H1 (cell line): ENCODE measurements at regions not wholly inside any gene's neighbourhood (a gene's known extent, or its start where the extent isn't known, plus 50 kb on each side); places are given as distances from the start of the nearest gene placed in this dataset.

Experiments used
- ASH2L ChIP-seq: fragments of 200-600, 300-600 bp; sonication (generic); IDR thresholded peaks from one replicate; pipeline ENCODE4 v1.7.1; 2017; ENCODE audit warnings: low read length
- KDM1A ChIP-seq: fragments of 200-600, 300-600 bp; sonication (generic); IDR thresholded peaks from 2 replicates; pipeline ENCODE4 v1.7.1; 2016; ENCODE audit warnings: mild to moderate bottlenecking, low read length, borderline replicate concordance
- POLR2A ChIP-seq, 2 experiments: IDR thresholded peaks; 1 replicate in 1 of 2; 2 replicates in 1 of 2; pipeline ENCODE4 v1.6.1; 2011; ENCODE audit warnings: low read depth in 2 of 2, low read length in 2 of 2, mild to moderate bottlenecking in 2 of 2; ENCODE audit errors: control extremely low read depth in 1 of 2
- POU5F1 ChIP-seq: IDR thresholded peaks from 2 replicates; pipeline ENCODE4 v1.6.1; 2011; ENCODE audit warnings: low read depth, mild to moderate bottlenecking, low read length, moderate library complexity
- RFX5 ChIP-seq: IDR thresholded peaks from 2 replicates; pipeline ENCODE4 v1.6.1; 2011; ENCODE audit warnings: low read depth, low read length, improper control_type of control experiment, borderline replicate concordance
- SP4 ChIP-seq: IDR thresholded peaks from 2 replicates; pipeline ENCODE4 v1.6.1; 2012; ENCODE audit warnings: low read length, inconsistent platforms
- TF ChIP-seq, protein P1 (sequence below): IDR thresholded peaks from 2 replicates; pipeline ENCODE4 v1.6.1; 2011; ENCODE audit warnings: low read depth, mild to moderate bottlenecking, low read length; ENCODE audit not compliant: insufficient read depth

- TF ChIP-seq, protein P1, sequence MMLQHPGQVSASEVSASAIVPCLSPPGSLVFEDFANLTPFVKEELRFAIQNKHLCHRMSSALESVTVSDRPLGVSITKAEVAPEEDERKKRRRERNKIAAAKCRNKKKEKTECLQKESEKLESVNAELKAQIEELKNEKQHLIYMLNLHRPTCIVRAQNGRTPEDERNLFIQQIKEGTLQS: no peak
- TF ChIP-seq SP4 (no peak), RFX5 (no peak), POLR2A (IDR thresholded peaks at IDR 0.05; ENCODE audit: control extremely low read depth in 1 of 2, low read depth in 2 of 2, low read length in 2 of 2) (no peak), POU5F1 (no peak), KDM1A (no peak), ASH2L (no peak)
These were observed 1821.0 kb downstream of the EFNA5 start (continued) for GRCh38 chr5:105849701-105850100.
